Mesenchymal stem cell (in vitro differentiated cells and primary cell): ENCODE measurements at regions not wholly inside any gene's neighbourhood (a gene's known extent, or its start where the extent isn't known, plus 50 kb on each side); places are given as distances from the start of the nearest gene placed in this dataset.

Source experiments
- DNase-seq: peaks from one replicate; pipeline ENCODE4 v3.0.0-alpha.2; 2013
- H2AFZ ChIP-seq: one replicate; pipeline ENCODE4 v1.6.1; 2013; ENCODE audit warnings: low read depth, mild to moderate bottlenecking, control low read depth, inconsistent platforms, low read length, moderate library complexity
- H2AK5ac ChIP-seq: 2 replicates; pipeline ENCODE4 v1.6.1; 2013; ENCODE audit warnings: low read length, moderate library complexity, mild to moderate bottlenecking, inconsistent platforms; ENCODE audit not compliant: severe bottlenecking
- H2BK120ac ChIP-seq: one replicate; pipeline ENCODE4 v1.6.1; 2013; ENCODE audit warnings: low read depth, mild to moderate bottlenecking, inconsistent platforms, low read length, moderate library complexity
- H2BK12ac ChIP-seq, 2 experiments: one replicate each; pipeline ENCODE4 v1.6.1; 2013; ENCODE audit warnings: inconsistent platforms in 2 of 2, low read length in 2 of 2, mild to moderate bottlenecking in 2 of 2, moderate library complexity in 2 of 2, control low read depth in 1 of 2
- H2BK15ac ChIP-seq: one replicate; pipeline ENCODE4 v1.6.1; 2013; ENCODE audit warnings: mild to moderate bottlenecking, low read depth, inconsistent platforms; ENCODE audit not compliant: poor library complexity, severe bottlenecking
- H2BK5ac ChIP-seq: 2 replicates; pipeline ENCODE4 v1.6.1; 2013; ENCODE audit warnings: low read depth, mild to moderate bottlenecking, low read length, control low read depth, inconsistent platforms; ENCODE audit not compliant: poor library complexity, severe bottlenecking
- H3K14ac ChIP-seq, 2 experiments: one replicate each; pipeline ENCODE4 v1.6.1; 2013; ENCODE audit warnings: inconsistent platforms in 2 of 2, low read length in 2 of 2, control low read depth in 1 of 2, mild to moderate bottlenecking in 1 of 2, moderate library complexity in 1 of 2
- H3K18ac ChIP-seq, 2 experiments: one replicate each; pipeline ENCODE4 v1.6.1; 2013; ENCODE audit warnings: inconsistent platforms in 2 of 2, low read length in 2 of 2, control low read depth in 1 of 2, low read depth in 1 of 2, mild to moderate bottlenecking in 1 of 2
- H3K23ac ChIP-seq, 2 experiments: one replicate each; pipeline ENCODE4 v1.6.1; 2013; ENCODE audit warnings: inconsistent platforms in 2 of 2, low read length in 2 of 2, mild to moderate bottlenecking in 2 of 2, moderate library complexity in 2 of 2, control low read depth in 1 of 2
- H3K27ac ChIP-seq: 2 replicates; pipeline ENCODE4 v1.5.1; 2013; ENCODE audit warnings: mild to moderate bottlenecking, moderate library complexity, low read length, control low read depth, inconsistent platforms; ENCODE audit not compliant: poor library complexity, severe bottlenecking
- H3K27me3 ChIP-seq, 2 experiments: 2 replicates each; pipeline versions ENCODE4 v1.6.1 to v1.7.0; 2013; ENCODE audit warnings: low read length in 2 of 2, mild to moderate bottlenecking in 2 of 2, moderate library complexity in 2 of 2, control low read depth in 1 of 2, inconsistent platforms in 1 of 2; ENCODE audit not compliant: control insufficient read depth in 1 of 2, insufficient read depth in 1 of 2
- H3K36me3 ChIP-seq, 2 experiments: 2 replicates each; pipeline versions ENCODE4 v1.6.1 to v1.7.0; 2013; ENCODE audit warnings: low read length in 2 of 2, control low read depth in 1 of 2, inconsistent platforms in 1 of 2, low read depth in 1 of 2, mild to moderate bottlenecking in 1 of 2; ENCODE audit not compliant: insufficient read depth in 2 of 2, control insufficient read depth in 1 of 2
- H3K4ac ChIP-seq, 2 experiments: one replicate each; pipeline ENCODE4 v1.6.1; 2013; ENCODE audit warnings: inconsistent platforms in 2 of 2, low read length in 2 of 2, mild to moderate bottlenecking in 2 of 2, moderate library complexity in 2 of 2, control low read depth in 1 of 2, low read depth in 1 of 2
- H3K4me1 ChIP-seq: 2 replicates; pipeline ENCODE4 v1.6.1; 2013; ENCODE audit warnings: low read depth, low read length, control low read depth; ENCODE audit not compliant: control insufficient read depth, insufficient read depth
- H3K4me2 ChIP-seq: 2 replicates; pipeline ENCODE4 v1.6.1; 2013; ENCODE audit warnings: low read length, mild to moderate bottlenecking, inconsistent platforms; ENCODE audit not compliant: poor library complexity, severe bottlenecking
- H3K4me3 ChIP-seq, 2 experiments: 2 replicates each; pipeline versions ENCODE4 v1.5.1 to v1.7.0; 2013; ENCODE audit warnings: low read length in 2 of 2, mild to moderate bottlenecking in 2 of 2, control low read depth in 1 of 2, low read depth in 1 of 2; ENCODE audit not compliant: insufficient read depth in 1 of 2
- H3K79me1 ChIP-seq: replicated peaks from 2 replicates; pipeline ENCODE4 v1.6.1; 2013; ENCODE audit warnings: mild to moderate bottlenecking, control low read depth, low read length, inconsistent platforms; ENCODE audit not compliant: poor library complexity, severe bottlenecking
- H3K9ac ChIP-seq: 2 replicates; pipeline ENCODE4 v1.7.0; 2013; ENCODE audit warnings: mild to moderate bottlenecking, low read length, moderate library complexity
- H3K9me3 ChIP-seq: 2 replicates; pipeline ENCODE4 v1.7.0; 2013; ENCODE audit warnings: mild to moderate bottlenecking, low read length; ENCODE audit not compliant: control insufficient read depth
- H4K8ac ChIP-seq: one replicate; pipeline ENCODE4 v1.6.1; 2013; ENCODE audit warnings: inconsistent platforms, mild to moderate bottlenecking, low read length, moderate library complexity
- H4K91ac ChIP-seq: one replicate; pipeline ENCODE4 v1.6.1; 2013; ENCODE audit warnings: mild to moderate bottlenecking, low read length, inconsistent platforms
- whole genome bisulfite sequencing: methylation state at CpG from one replicate; pipeline ENCODE4 v1.1.7; 2013; ENCODE audit warnings: mixed read lengths; 5-methylcytosine and 5-hydroxymethylcytosine counted together

- WGBS, result 97% methylated on average over 1 of the region's 1 CpG
These were observed 65.6 kb upstream of the PHACTR2 start for GRCh38 chr6:143612186-143612585.

DNA sequence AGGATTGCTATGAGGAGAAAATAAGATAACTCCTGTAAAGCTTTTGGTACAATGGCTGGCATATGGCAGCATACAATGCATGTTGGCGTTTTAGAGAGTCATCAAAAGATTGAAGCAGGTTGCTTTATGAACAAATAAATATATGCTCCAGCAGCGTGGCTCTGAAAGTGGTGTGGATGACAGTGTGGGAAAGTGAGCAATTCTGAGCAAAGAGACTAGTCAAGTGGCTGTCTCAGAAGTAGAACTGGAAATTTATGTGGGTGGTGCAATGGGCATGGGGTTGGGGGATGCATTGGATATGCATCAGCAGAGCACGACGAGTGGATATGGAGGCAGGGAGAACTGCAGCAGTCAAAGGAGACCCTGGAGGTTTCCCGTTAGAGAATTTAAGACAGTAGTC, 66.2 kb upstream of the PHACTR2 start:
- no peaks in the 10 kb centered on the region for H3K9me3 ChIP-seq
- no peak overlapping the region for H3K4me2 ChIP-seq
- H4K8ac ChIP-seq, result no peak overlapping the region
- no peaks in the 10 kb centered on the region for H3K79me1 ChIP-seq
- H2BK15ac ChIP-seq, result no peak overlapping the region
- 96% methylated on average over 5 of the region's 5 CpGs for WGBS
- H3K23ac ChIP-seq, result no peak overlapping the region
- no peak for DNase-seq
- no peak overlapping the region for H2BK120ac ChIP-seq
- no peak overlapping the region for H3K9ac ChIP-seq
- H2BK12ac ChIP-seq, result no peak overlapping the region
- no peak overlapping the region for H2BK5ac ChIP-seq
- H3K14ac ChIP-seq, result no peak overlapping the region
- no peak overlapping the region for H3K18ac ChIP-seq
- H3K27ac ChIP-seq, result no peak overlapping the region
- no peak overlapping the region for H2AK5ac ChIP-seq
- no peak overlapping the region for H4K91ac ChIP-seq
- no peak overlapping the region for H3K4ac ChIP-seq
- no peak overlapping the region for H3K4me3 ChIP-seq
- no peak overlapping the region for H2AFZ ChIP-seq
- H3K27me3 ChIP-seq, result no peaks in the 10 kb centered on the region
- no peaks in the 10 kb centered on the region for H3K4me1 ChIP-seq
- no peaks in the 10 kb centered on the region for H3K36me3 ChIP-seq

More at GRCh38 chr6:143612186-143612585, 65.6 kb upstream of the PHACTR2 start:
- Histone ChIP-seq H2BK120ac (no peak overlapping the region), H3K27ac (no peak overlapping the region), H3K27me3 (no peaks in the 10 kb centered on the region), H2BK15ac (no peak overlapping the region), H2BK12ac (no peak overlapping the region), H3K36me3 (no peaks in the 10 kb centered on the region), H3K4me1 (no peaks in the 10 kb centered on the region), H3K4ac (no peak overlapping the region), H3K4me3 (no peak overlapping the region), H3K79me1 (no peaks in the 10 kb centered on the region), H3K9me3 (no peaks in the 10 kb centered on the region), H2AFZ (no peak overlapping the region), H3K23ac (no peak overlapping the region), H3K18ac (no peak overlapping the region), H2BK5ac (no peak overlapping the region), H4K8ac (no peak overlapping the region), H2AK5ac (no peak overlapping the region), H3K4me2 (no peak overlapping the region), H3K9ac (no peak overlapping the region), H3K14ac (no peak overlapping the region), H4K91ac (no peak overlapping the region)
- DNase-seq, result no peak

- Histone ChIP-seq H3K9me3 (no peaks in the 10 kb centered on the region), H3K27me3 (no peaks in the 10 kb centered on the region), H3K79me1 (peaks cover 1% of the 10 kb centered on the region), H3K4me3 (no peak overlapping the region), H4K8ac (no peak overlapping the region), H3K4ac (no peak overlapping the region), H2BK5ac (no peak overlapping the region), H4K91ac (no peak overlapping the region), H2AFZ (no peak overlapping the region), H3K36me3 (no peaks in the 10 kb centered on the region), H3K4me2 (no peak overlapping the region), H3K18ac (no peak overlapping the region), H3K4me1 (no peaks in the 10 kb centered on the region), H2BK12ac (no peak overlapping the region), H3K23ac (no peak overlapping the region), H3K27ac (no peak overlapping the region), H2BK120ac (no peak overlapping the region), H3K14ac (no peak overlapping the region), H2BK15ac (no peak overlapping the region), H3K9ac (no peak overlapping the region), H2AK5ac (no peak overlapping the region)
- no peak for DNase-seq
- no CpG with 5 or more reads among the region's 1 CpG for WGBS
These were observed 67.8 kb upstream of the PHACTR2 start for GRCh38 chr6:143609972-143610371.

GRCh38 chr6:143609501-143609900, 68.3 kb upstream of the PHACTR2 start:
- WGBS, result no CpG with 5 or more reads among the region's 1 CpG
- H3K4me2 ChIP-seq, result no peak overlapping the region
- no peak overlapping the region for H3K14ac ChIP-seq
- H2BK15ac ChIP-seq, result no peak overlapping the region
- H3K79me1 ChIP-seq, result peaks cover 1% of the 10 kb centered on the region
- H3K9ac ChIP-seq, result no peak overlapping the region
- H4K8ac ChIP-seq, result no peak overlapping the region
- no peak overlapping the region for H3K27ac ChIP-seq
- no peak overlapping the region for H2AFZ ChIP-seq
- H3K4me1 ChIP-seq, result no peaks in the 10 kb centered on the region
- no peak overlapping the region for H4K91ac ChIP-seq
- H3K4me3 ChIP-seq, result no peak overlapping the region
- no peak overlapping the region for H2BK120ac ChIP-seq
- no peak overlapping the region for H3K18ac ChIP-seq
- H3K27me3 ChIP-seq, result no peaks in the 10 kb centered on the region
- H2BK5ac ChIP-seq, result no peak overlapping the region
- no peak overlapping the region for H3K23ac ChIP-seq
- H3K36me3 ChIP-seq, result no peaks in the 10 kb centered on the region
- no peak overlapping the region for H2AK5ac ChIP-seq
- no peak overlapping the region for H3K4ac ChIP-seq
- no peaks in the 10 kb centered on the region for H3K9me3 ChIP-seq
- H2BK12ac ChIP-seq, result no peak overlapping the region
- DNase-seq, result no peak
